Medulla oblongata (tissue), 1 donor: ENCODE measurements at regions not wholly inside any gene's neighbourhood (a gene's known extent, or its start where the extent isn't known, plus 50 kb on each side); places are given as distances from the start of the nearest gene placed in this dataset.
"Not testable (repeated sequence)": the region's sequence is repeated elsewhere in the genome, so short reads cannot be mapped to it uniquely, and the experiment has no call there.

Experiments
- DNase-seq: peaks from one replicate; pipeline ENCODE4 v3.0.0-alpha.2; 2015; ENCODE audit errors: extremely low spot score

DNA sequence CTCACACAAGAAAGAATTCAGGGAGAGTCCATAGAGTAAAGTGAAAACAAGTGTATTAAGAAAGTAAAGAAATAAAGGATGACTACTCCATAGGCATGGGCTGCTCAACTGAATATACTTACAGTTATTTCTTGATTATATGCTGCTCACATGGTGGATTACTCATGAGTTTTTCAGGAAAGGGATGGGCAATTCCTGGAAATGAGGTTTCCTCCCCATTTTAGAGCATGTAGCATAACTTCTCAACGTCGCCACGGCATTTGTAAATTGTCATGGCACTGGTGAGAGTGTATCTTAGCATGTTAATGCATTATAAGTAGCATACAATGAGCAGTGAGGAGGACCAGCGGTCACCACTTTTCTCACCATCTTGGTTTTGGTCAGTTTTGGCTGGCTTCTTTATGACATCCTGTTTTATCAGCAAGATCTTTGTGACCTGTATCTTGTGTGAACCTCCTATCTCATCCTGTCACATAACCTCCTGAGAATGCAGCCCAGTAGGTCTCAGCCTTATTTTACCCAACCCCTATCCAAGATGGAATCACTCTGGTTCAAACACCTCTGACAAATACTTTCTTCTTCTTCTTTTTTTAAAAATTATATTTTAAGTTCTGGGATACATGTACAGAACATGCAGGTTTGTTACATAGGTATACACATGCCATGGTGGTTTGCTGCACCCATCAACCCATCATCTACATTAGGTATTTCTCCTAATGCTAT is 849.7 kb downstream of the TBL1XR1 start:
- DNase-seq = no peak

DNA sequence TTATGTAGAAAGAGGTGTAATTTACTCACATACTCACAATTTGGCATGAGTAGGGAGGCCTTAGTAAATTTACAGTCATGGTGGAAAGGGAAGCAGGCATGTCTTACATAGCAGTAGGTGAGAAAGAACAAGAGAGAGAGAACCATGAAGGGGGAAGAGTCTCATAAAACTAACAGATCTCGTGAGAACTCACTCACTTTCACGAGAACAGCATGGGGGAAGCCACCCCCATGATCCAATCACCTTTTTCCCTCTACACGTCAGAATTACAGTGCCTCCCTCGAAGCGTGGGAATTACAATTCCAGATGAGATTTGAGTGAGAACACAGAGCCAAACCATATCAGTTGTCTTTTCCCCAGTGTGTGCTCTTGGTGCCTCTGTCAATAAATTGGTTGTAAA is 855.3 kb downstream of the TBL1XR1 start:
- DNase-seq = no peak

DNA sequence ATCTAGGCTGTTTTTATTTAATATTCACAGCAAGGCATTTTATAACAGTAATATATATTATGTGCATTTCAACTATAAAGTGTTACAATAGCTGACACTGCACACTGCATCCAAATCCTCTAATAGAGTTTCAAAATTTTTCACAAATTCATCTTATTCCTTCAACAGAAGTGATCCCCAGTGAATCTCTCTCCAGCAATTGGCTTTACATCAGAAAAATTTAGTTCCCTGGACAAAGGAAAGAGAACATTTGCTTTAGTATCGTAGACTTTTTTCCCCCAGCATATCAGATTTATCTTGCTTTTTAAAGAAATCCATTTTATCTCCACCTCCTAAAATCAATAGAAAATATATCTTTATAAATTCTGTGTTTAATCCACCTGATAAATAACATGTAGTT is 868.6 kb downstream of the TBL1XR1 start:
- DNase-seq = no peak

DNA sequence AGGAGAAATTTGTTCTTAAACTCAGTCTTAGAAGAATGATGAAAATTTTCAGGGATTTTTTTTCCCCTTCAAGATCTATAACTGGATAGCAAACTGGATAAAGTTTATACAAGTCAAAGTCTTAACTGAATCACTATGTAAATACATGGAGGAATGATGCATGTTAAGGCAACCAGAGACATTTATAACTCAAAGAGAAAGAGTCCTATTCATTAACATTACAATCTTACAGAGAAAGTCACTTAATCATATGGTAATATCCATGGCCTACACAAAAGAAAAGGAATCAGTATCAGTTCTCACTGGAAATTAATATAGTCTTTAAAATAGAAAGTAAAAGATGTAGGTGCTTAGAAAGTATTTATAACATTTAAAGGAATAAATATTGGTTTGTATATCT is 869.1 kb downstream of the TBL1XR1 start:
- DNase-seq = no peak

DNA sequence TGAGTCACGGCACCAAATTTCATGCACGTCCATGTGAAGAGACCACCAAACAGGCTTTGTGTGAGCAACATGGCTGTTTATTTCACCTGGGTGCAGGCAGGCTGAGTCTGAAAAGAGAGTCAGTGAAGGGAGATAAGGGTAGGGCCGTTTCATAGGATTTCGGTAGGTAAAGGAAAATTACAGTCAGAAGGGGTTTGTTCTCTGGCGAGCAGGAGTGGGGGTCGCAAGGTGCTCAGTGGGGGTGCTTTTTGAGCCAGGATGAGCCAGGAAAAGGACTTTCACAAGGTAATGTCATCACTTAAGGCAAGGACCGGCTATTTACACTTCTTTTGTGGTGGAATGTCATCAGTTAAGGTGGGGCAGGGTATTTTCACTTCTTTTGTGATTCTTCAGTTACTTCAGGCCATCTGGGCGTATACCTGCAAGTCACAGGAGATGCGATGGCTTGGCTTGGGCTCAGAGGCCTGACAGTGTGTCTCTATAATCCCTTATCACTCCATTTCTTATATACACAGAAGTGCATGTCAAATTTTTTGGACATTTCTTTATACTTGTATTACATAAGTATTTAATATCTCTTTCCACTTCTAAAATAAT is 870.3 kb downstream of the TBL1XR1 start:
- DNase-seq = not testable (repeated sequence)

DNA sequence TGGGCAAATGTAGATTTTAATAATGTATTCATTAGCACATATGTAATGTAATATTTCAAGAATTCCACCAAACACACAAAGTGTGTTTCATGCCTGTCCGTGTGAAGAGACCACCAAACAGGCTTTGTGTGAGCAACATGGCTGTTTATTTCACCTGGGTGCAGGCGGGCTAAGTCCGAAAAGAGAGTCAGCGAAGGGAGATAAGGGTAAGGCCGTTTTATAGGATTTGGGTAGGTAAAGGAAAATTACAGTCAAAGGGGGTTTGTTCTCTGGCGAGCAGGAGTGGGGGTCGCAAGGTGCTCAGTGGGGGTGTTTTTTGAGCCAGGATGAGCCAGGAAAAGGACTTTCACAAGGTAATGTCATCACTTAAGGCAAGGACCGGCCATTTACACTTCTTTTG is 875.8 kb downstream of the TBL1XR1 start:
- not testable (repeated sequence) for DNase-seq

DNA sequence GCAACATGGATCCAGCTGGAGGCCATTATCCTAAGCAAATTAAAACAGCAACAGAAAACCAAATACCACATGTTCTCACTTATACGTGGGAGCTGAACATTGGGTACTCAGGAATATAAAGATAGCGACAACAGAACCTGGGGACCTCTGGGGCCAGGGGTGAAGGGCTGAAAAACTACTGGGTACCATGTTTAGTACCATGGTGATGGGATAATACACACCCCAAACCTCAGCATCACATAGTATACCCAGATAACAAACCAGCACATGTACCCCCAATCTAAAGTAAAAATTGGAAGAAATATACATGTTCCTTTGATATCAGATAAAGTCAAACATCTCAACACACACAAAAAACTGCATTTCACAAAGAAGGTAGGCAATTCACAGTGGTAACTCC is 876.2 kb downstream of the TBL1XR1 start:
- no peak for DNase-seq

DNA sequence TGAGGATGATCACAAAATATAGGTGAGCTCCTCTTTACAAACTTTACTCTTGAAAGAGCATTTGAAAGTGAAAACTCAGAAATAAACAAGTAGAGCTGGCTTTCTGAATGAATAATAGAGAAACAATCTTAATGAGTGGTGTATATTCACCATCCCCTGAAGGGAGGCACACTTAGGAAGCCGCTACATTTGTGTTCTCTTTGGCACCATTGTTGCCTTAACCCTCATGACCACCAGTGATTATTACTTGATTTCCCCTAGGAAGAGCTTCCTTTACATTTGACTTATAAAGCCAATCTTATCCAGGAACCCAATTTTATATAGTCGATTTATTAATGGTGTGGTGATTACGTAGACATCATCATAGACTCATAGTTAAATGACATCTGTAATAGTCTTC is 883.9 kb downstream of the TBL1XR1 start:
- no peak for DNase-seq

DNA sequence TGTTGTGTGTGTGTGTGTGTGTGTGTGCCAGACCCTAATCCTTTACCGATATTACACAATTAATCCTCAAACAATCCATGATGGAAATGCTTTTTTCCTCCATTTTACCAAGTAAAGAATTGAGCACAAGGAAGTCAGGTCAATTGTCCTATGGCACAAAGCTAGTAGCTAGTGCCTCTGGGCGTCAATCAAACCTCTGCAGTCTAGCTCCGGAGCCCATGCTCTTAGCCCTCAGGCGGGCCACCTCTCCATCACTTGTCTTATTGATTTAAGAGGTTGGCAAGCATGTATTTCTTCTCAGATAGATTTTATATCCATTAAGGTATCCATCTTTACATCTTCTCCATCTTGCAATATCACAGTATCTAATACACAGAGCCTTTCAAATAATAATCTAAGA is 886.6 kb downstream of the TBL1XR1 start:
- DNase-seq = no peak

DNA sequence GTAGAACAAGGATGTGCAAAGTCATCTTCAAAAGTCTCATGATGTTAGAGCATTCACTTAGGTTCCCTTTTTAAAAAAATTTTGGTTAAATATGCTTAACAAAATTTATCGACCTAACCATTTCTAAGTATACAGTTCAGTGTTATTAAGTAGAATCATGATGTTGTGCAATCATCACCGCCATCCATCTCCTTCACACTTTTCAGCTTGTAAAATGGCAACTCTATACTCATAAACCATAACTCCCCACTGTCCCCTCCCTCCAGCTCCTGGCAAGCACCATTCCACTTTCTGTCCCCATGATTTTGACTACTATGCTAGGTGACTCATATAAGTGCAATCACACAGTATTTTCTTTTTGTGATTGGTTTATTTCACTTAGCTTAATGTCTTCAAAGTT is 895.0 kb downstream of the TBL1XR1 start:
- DNase-seq = no peak

DNA sequence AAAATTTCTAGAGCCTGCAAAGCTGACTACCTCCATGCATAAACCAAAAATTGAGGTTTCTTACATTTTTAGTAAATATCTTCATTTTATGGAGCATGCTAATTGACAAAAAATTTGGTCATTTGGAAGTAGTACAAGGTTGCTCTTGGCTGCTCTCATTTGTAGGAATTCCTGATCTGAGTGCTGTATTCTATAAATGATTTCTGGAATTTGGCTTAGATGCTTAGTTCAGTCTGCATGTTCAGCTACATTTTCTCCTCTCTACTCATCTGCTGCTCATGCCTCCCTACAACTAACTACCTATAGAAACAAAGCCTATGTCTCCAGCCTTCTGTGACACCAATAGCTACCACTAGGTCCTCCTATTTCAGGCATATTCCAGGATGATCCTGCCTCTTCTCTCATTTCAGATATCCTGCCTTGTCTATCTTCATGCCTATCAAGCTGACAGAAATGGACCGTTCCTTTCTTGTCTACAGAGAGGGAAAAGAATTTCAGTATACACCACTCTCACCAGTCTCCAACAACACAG is 901.1 kb downstream of the TBL1XR1 start:
- no peak for DNase-seq

DNA sequence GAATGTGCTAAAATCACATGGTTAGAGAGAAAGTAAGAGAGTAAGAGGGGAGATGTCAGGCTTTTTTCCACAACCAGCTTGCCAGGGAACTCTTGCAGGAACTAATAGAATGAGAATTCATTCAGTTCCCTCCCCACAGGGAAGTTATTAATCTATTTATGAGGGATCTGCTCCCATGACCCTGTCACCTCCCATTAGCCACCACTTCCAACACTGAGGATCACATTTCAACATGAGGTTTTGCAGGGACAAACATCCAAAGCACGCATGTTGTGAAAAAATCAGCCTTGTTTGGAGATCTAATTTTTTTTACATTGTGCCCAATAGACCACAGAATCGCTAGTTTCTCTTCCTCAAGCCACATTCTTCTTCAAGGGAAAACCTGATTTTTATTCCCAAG is 904.0 kb downstream of the TBL1XR1 start:
- no peak for DNase-seq

DNA sequence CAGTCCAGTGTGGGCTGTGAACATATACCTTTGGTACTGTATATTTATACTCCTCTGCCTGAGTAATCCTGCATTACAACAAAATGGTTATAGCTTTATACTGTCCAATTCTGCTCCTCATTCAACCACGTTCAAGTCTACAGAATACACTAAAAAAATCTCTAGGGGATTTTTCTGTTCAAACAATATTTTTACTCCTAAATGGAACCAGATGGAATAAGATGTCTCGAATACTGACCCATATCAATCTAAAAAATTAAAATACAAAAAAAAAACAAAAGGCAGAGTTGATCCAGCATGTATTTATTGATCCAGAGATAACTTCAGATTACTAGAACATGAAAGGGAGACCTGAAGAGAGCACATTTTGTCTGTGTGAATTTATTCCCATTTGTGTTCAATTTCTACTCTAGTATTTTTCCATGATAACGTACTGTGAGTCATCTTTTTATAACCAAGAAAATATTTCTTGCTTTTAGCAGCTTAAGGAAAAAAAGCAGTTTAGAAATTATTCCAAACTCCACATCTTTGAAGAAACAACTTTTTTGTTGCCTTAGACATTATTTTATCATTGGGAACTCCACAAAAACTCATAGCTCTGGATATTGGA is 910.7 kb downstream of the TBL1XR1 start:
- no peak for DNase-seq

DNA sequence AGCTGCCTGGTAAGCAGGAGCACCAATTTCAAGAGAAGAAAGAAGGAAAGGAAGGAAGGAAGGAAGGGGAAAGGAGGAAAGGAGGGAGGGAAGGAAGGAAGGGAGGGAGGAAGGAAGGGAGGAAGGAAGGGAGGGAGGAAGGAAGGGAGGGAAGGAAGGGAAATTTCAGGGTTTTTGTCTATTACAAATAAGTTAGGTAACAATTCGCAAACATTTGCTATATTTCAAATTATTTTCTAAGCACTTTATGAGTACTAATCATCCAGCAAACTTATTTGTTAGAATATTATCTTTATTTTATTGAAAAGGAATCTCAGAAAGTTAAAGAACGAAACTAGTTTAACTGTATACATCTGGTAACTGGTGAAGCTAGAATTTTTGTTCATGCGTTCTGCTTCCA is 921.7 kb downstream of the TBL1XR1 start:
- no peak for DNase-seq

DNA sequence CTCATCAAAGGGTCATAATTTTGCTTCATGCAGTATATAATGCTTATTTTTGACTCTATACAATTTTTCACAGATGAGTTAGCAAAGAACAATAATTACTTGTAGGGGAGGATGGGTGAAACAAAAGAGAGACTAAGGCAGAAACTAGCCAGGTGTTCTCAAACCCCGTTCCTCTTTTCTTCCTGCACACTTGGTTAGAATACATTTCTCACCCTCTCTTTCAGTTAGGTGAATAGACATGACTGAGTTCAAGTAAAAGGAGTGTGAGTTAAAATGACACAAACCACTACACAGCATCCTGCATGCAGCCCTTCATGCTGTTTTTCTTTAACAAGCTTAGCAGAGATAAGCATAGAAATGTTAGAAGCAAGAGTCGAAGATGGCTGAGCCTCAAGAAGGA is 922.2 kb downstream of the TBL1XR1 start:
- no peak for DNase-seq

DNA sequence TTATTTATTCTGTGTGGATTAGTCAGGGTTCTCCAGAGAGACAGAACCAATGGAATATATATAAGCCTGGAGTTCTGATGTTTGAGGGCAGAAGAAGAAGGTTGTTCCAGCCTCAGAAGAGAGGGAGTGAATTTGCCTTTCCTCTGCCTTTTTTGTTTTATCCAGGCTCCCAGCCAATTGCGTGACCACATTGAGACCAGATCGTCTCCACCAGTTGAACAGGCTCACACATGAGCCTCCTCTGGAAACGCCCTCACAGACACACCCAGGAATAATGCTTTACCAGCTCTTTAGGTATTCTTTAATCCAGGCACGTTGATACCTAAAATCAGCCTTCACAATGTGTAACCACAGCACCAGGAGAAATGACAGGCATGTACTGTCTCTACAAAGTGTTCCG is 923.1 kb downstream of the TBL1XR1 start:
- DNase-seq = no peak

DNA sequence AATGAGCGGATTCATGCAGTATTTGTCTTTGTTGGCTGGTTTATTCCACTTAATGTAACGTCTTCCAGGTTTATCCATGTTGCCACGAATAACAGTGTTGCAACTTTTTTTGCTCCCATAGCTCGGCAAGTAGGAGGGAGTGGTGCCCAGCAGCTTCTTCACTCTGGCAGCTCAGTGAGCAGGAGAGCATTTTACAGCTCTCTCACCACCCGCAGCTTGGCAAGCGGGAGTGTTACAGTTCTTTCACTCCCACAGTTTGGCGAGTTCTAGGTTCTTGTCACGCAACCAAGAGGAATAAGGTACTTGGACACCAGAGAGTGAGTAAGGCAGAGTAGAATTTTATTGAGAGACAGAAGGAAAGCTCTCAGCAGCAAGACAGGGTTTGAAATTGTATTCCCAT is 935.2 kb downstream of the TBL1XR1 start:
- no peak for DNase-seq

DNA sequence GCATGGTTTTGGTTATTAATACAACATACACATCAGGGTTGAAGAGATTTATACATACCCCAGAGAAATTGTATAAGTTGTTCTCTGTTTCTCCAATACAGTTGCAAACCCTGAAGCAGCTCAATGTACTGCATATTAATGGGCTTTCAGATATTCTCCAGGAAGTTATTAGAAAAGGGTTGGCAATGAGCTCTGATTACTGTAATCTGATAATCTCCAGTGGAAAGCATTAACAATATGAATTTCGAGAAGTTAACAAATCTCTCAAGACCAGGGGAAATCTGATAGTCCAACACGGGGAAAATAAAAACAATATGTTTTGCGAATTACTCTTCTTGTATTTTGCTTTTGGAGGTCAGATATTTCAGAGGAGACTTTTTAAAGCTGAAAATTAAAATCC is 950.1 kb downstream of the TBL1XR1 start:
- DNase-seq = no peak

DNA sequence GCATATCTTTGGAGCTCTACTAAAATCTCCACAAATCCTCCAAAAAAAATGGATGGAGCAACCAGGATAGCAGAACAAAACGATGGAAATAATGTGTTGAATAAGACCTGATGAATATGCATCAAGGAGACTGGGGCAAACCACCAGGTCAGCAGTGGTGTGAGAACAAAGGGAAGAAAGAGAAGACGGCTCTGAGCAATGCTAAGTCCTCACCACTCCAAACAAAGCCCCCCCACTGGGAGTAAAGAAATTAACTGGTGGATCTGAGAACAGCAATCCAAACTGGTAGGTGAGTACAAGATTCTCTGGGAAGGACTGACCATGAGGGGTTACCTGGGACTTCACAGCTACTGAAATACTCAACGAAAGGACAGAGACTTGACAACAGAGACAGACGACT is 977.3 kb downstream of the TBL1XR1 start:
- no peak for DNase-seq

DNA sequence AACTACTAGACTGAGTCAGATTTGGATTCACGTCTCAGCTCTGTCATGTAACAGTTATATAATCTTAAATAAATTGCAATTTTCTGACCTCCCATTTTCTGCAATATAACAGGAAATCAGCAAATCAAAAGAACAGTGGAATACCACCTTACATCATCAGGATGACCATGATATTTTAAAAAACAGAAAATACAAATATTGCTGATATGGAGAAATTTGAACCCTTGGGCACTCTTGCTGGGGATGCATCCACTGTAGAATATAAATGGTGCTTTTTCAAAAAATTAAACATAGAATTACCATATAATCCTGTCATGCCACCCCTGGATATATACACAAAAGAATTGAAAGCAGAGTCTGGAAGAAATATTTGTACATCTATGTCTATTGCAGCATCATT is 982.5 kb downstream of the TBL1XR1 start:
- DNase-seq = no peak

DNA sequence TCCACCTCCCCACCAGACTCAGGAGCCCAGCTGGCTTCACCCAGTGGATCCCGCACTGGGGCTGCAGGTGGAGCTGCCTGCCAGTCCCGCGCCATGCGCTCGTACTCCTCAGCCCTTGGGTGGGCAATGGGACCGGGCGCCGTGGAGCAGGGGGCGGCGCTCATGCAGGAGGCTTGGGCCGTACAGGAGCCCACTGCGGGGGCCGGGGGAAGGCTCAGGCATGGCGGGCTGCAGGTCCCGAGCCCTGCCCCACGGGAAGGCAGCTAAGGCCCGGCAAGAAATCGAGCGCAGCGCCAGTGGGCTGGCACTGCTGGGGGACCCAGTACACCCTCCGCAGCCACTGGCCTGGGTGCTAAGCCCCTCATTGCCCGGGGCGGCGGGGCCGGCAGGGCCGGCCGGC is 984.0 kb downstream of the TBL1XR1 start:
- not testable (repeated sequence) for DNase-seq

DNA sequence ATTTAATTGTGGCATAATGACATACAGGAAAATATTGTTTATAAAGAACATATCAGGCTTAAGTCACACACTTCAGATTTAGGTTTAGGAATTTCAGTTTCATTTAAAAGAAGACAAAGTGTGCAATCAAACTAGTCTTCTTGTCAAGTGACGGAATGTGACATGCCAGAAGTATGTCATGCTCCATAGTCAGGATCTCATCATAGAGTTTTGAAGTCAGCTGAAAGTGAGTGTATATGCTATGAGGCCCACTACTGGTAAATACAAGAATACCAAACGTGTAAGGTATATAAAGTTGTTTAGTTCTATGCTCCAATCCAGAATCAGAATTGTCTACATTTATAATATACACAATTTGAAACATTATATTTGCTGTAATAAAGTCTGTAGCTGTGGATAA is 988.4 kb downstream of the TBL1XR1 start:
- no peak for DNase-seq

DNA sequence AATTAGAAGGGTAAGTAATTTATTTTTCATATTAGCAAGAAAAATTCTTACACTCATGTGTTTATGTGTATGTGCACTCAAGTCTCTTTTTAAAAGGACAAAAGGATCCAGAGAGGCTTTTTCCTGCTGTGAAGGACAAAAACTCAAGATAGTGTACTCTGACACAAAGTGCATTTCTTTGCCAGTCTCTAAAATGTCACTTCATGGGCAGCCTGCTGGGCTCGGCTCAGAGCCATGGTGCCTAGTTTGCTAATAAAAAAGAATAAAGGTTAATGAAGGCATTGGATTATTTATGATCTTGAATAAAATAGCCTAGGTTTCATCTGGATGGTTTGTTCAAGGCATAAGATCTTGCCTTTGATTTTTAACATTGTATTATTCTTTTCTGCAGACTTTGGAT is 989.0 kb downstream of the TBL1XR1 start:
- DNase-seq = no peak
